Upper lobe of right lung (tissue), 1 donor: ENCODE measurements at regions not wholly inside any gene's neighbourhood (a gene's known extent, or its start where the extent isn't known, plus 50 kb on each side); places are given as distances from the start of the nearest gene placed in this dataset.

ENCODE experiments used
- ATAC-seq: fragments of 200-7000 bp; cut with Tn5 transposase; one replicate; pipeline ENCODE4 v1.9.1; 2020; ENCODE audit warnings: mild to moderate bottlenecking, moderate library complexity
- DNase-seq: peaks from one replicate; pipeline ENCODE4 v3.0.0-alpha.2; 2020
- H3K27ac ChIP-seq: fragments of 200-600 bp; one replicate; pipeline ENCODE4 v1.8.0; 2022
- H3K27me3 ChIP-seq: fragments of 200-600 bp; one replicate; pipeline ENCODE4 v1.8.0; 2022; ENCODE audit warnings: mild to moderate bottlenecking
- H3K36me3 ChIP-seq: fragments of 200-600 bp; one replicate; pipeline ENCODE4 v1.8.0; 2022
- H3K4me1 ChIP-seq: fragments of 200-600 bp; one replicate; pipeline ENCODE4 v1.8.0; 2022
- H3K4me3 ChIP-seq: fragments of 200-600 bp; one replicate; pipeline ENCODE4 v1.8.0; 2022; ENCODE audit warnings: mild to moderate bottlenecking
- H3K9me3 ChIP-seq: fragments of 200-600 bp; one replicate; pipeline ENCODE4 v1.8.0; 2022
- CTCF ChIP-seq: fragments of 200-600 bp; IDR thresholded peaks from one replicate; pipeline ENCODE4 v1.8.0; 2022; ENCODE audit warnings: antibody characterized with exemption
- intact Hi-C: fragments of 100-400 bp; cut with DNase I; formaldehyde crosslinking; loops from one replicate; pipeline ENCODE4 v1.11.0; 2022
- donor health status: DM: no; HTN: yes; CAD: no; lungs with severe emphysema.

GRCh38 chr6:113329942-113330635, 527.1 kb upstream of the MARCKS start:
- TF ChIP-seq CTCF: no peak
- no peaks in the 10 kb centered on the region for H3K4me1 ChIP-seq
- intact Hi-C loops: no loop called here
- DNase-seq: no peak
- no peaks in the 10 kb centered on the region for H3K27me3 ChIP-seq
- no peaks in the 10 kb centered on the region for H3K9me3 ChIP-seq
- no peak overlapping the region for H3K4me3 ChIP-seq
- no peak for ATAC-seq
- H3K27ac ChIP-seq: no peak overlapping the region
- H3K36me3 ChIP-seq: no peaks in the 10 kb centered on the region

- intact Hi-C loops: no loop called here
- Histone ChIP-seq H3K27me3 (no peaks in the 10 kb centered on the region), H3K27ac (no peak overlapping the region), H3K9me3 (no peaks in the 10 kb centered on the region), H3K36me3 (no peaks in the 10 kb centered on the region), H3K4me1 (no peaks in the 10 kb centered on the region), H3K4me3 (no peak overlapping the region)
- no peak for ATAC-seq
- no peak for TF ChIP-seq CTCF
- DNase-seq: no peak
Observed at GRCh38 chr6:113330636-113330946, 526.6 kb upstream of the MARCKS start.

- no peak for DNase-seq
- ATAC-seq: no peak
- H3K9me3 ChIP-seq: no peaks in the 10 kb centered on the region
- H3K4me1 ChIP-seq: no peaks in the 10 kb centered on the region
- H3K36me3 ChIP-seq: no peaks in the 10 kb centered on the region
- intact Hi-C loops: no loop called here
- no peak overlapping the region for H3K4me3 ChIP-seq
- TF ChIP-seq CTCF: no peak
- no peaks in the 10 kb centered on the region for H3K27me3 ChIP-seq
- H3K27ac ChIP-seq: no peak overlapping the region
Observed at GRCh38 chr6:113331021-113331420, 526.1 kb upstream of the MARCKS start.

GRCh38 chr6:113338644-113339043, 518.5 kb upstream of the MARCKS start:
- no peak for TF ChIP-seq CTCF
- Histone ChIP-seq H3K27ac (no peak overlapping the region), H3K4me3 (no peak overlapping the region), H3K36me3 (no peaks in the 10 kb centered on the region), H3K4me1 (no peaks in the 10 kb centered on the region), H3K27me3 (no peaks in the 10 kb centered on the region), H3K9me3 (no peaks in the 10 kb centered on the region)
- DNase-seq (no peak), ATAC-seq (no peak)
- intact Hi-C loops: no loop called here

GRCh38 chr6:113339209-113339608, 517.9 kb upstream of the MARCKS start:
- no peak for TF ChIP-seq CTCF
- intact Hi-C loops: no loop called here
- DNase-seq (no peak), ATAC-seq (no peak)
- H3K27me3 ChIP-seq: no peaks in the 10 kb centered on the region
- H3K4me3 ChIP-seq: no peak overlapping the region
- H3K36me3 ChIP-seq: no peaks in the 10 kb centered on the region
- no peak overlapping the region for H3K27ac ChIP-seq
- H3K4me1 ChIP-seq: no peaks in the 10 kb centered on the region
- no peaks in the 10 kb centered on the region for H3K9me3 ChIP-seq

- intact Hi-C loops: no loop called here
- no peak for ATAC-seq
Observed at GRCh38 chr6:113340371-113340770, 516.8 kb upstream of the MARCKS start.

More at GRCh38 chr6:113340371-113340770, 516.8 kb upstream of the MARCKS start:
- H3K27ac ChIP-seq: no peak overlapping the region
- H3K36me3 ChIP-seq: no peaks in the 10 kb centered on the region
- no peak for DNase-seq
- H3K9me3 ChIP-seq: no peaks in the 10 kb centered on the region
- no peak for TF ChIP-seq CTCF
- no peaks in the 10 kb centered on the region for H3K4me1 ChIP-seq
- no peak overlapping the region for H3K4me3 ChIP-seq
- no peaks in the 10 kb centered on the region for H3K27me3 ChIP-seq
